MM.1S (cell line): ENCODE measurements at regions not wholly inside any gene's neighbourhood (a gene's known extent, or its start where the extent isn't known, plus 50 kb on each side); places are given as distances from the start of the nearest gene placed in this dataset.

Experiments used
- CTCF ChIP-seq: fragments of 300-600 bp; sonication (generic); IDR thresholded peaks from 2 replicates; pipeline ENCODE4 v1.5.1; 2016; ENCODE audit warnings: antibody characterized with exemption, low read length, mixed read lengths
- EZH2 ChIP-seq: fragments of 300-600 bp; sonication (generic); optimal IDR thresholded peaks from 2 replicates; pipeline ENCODE3; 2017; ENCODE audit warnings: low read depth, mild to moderate bottlenecking, antibody characterized with exemption, low read length, mixed read lengths
- EZH2phosphoT487 ChIP-seq: fragments of 300-600 bp; sonication (generic); IDR thresholded peaks from 2 replicates; pipeline ENCODE4 v1.6.1; 2018; ENCODE audit warnings: antibody characterized with exemption, low read length

- TF ChIP-seq CTCF (no peak), EZH2 (no peak), EZH2phosphoT487 (no peak)
These were observed 1162.3 kb downstream of the SLITRK1 start for GRCh38 chr13:82719987-82720386.
